ENCODE measurements at regions not wholly inside any gene's neighbourhood (a gene's known extent, or its start where the extent isn't known, plus 50 kb on each side); places are given as distances from the start of the nearest gene placed in this dataset.

DNA sequence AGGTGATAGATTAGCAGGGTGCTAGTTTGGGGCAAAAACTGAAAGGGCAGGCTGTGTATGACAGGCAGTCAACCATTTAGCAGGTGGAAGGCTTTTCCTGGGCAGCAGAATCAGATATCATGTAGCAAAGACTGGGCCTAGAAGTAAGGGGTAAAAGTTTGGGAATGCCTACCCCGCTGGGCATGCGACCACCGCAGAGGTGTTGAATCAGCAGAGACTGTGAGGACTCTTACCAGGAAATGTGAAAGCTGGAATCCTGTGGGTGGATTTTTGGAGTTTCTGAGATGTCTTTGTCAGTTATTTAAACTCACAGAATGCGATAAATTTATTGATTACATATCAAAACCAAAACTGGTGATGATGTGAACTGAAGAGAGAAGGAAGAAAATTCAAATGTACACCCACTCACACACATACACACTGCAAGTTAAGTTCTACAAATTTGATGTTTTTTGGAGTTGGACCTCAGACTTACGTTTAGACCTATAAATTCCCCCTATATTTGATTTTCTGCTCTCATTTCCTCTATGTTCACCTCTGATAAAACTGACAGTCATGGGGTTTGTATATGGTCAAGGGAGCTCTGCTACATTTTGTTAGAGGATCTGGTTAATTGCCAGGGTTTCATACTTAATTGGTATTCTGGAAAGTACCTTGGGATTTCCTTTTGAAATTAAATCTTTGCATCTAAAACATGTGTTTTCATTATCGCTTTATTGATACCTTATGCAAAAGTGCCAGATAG, 333.6 kb downstream of the CSNK1G3 start:
- no peak overlapping the region for H3K27ac ChIP-seq
- H3K27me3 ChIP-seq (replicated peaks in 1 of 7): no peaks in the 10 kb centered on the region
- H3K4me3 ChIP-seq: no peak overlapping the region
- H3K36me3 ChIP-seq: no peaks in the 10 kb centered on the region
- intact Hi-C loops (cut with DNase I; ENCODE audit: low total_unique reads): no loop called here
- no peak for TF ChIP-seq POLR2AphosphoS5 (IDR thresholded peaks at IDR 0.05)
- TF ChIP-seq POLR2A (IDR thresholded peaks at IDR 0.05): no peak
- TF ChIP-seq, protein P1, sequence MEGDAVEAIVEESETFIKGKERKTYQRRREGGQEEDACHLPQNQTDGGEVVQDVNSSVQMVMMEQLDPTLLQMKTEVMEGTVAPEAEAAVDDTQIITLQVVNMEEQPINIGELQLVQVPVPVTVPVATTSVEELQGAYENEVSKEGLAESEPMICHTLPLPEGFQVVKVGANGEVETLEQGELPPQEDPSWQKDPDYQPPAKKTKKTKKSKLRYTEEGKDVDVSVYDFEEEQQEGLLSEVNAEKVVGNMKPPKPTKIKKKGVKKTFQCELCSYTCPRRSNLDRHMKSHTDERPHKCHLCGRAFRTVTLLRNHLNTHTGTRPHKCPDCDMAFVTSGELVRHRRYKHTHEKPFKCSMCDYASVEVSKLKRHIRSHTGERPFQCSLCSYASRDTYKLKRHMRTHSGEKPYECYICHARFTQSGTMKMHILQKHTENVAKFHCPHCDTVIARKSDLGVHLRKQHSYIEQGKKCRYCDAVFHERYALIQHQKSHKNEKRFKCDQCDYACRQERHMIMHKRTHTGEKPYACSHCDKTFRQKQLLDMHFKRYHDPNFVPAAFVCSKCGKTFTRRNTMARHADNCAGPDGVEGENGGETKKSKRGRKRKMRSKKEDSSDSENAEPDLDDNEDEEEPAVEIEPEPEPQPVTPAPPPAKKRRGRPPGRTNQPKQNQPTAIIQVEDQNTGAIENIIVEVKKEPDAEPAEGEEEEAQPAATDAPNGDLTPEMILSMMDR (IDR thresholded peaks at IDR 0.05 in 8 of 11, conservative IDR thresholded peaks at IDR 0.05 in 3 of 11): no peak
- H3K9me3 ChIP-seq: peaks cover 0 to 23% (median 3%) of the 10 kb centered on the region in 8 donors
- 65 to 84% (median 82%) methylated on average over 6 of the region's 6 CpGs for WGBS, 5 donors
- DNase-seq: no peak
- H3K4me1 ChIP-seq: no peaks in the 10 kb centered on the region

DNA sequence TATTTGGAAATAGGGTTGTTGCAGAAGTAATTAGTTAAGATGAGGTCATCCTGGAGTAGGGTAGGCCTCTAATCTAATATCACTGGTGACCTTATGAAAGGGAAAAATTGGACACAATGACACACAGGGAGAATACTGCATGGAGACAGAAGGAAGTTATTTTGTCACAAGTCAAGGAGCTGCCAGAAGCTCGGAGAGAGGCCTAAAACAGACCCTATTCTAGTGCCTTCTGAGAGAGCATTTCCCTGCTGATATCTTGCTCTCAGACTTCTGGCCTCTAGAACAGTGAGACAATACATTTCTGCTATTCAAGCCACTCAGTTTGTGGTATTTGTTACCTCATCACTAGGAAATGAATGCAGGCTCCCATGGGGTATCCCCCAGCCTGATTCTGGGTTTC, 332.9 kb downstream of the CSNK1G3 start:
- no peak for DNase-seq
- intact Hi-C loops (cut with DNase I; ENCODE audit: low total_unique reads): no loop called here
- Histone ChIP-seq H3K27ac (no peak overlapping the region), H3K36me3 (no peaks in the 10 kb centered on the region), H3K27me3 (replicated peaks in 1 of 7) (no peaks in the 10 kb centered on the region), H3K4me1 (no peaks in the 10 kb centered on the region), H3K4me3 (no peak overlapping the region), H3K9me3 (peaks cover 0 to 23% (median 2%) of the 10 kb centered on the region in 8 donors)
- WGBS, 5 donors: 36 to 64% (median 56%) methylated on average over 1 of the region's 1 CpG
- TF ChIP-seq, protein P1 (IDR thresholded peaks at IDR 0.05 in 8 of 11, conservative IDR thresholded peaks at IDR 0.05 in 3 of 11): no peak
- TF ChIP-seq POLR2AphosphoS5 (IDR thresholded peaks at IDR 0.05) (no peak), POLR2A (IDR thresholded peaks at IDR 0.05) (no peak)

DNA sequence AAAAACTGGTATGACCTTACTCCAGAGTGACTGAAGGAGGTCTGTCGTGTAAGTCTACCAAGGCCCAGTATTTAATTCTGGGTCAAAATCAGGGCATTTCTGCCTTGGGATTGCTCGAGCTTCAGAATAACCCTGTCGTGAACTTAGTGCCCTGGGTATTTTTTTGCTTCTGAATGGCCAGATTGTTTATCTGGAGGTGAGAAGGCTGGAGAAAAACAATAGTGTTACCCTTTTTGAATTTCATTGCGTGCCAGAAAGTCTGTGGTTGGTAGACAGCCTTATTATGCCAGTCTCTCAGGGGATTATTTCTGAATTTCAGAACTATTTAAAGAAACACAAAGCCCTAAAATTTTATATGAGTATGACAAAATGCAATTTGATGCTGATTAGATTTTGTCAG, 323.4 kb downstream of the CSNK1G3 start:
- no peaks in the 10 kb centered on the region for H3K4me1 ChIP-seq
- H3K36me3 ChIP-seq: no peaks in the 10 kb centered on the region
- no peak overlapping the region for H3K4me3 ChIP-seq
- peaks cover 0 to 21% (median 3%) of the 10 kb centered on the region in 8 donors for H3K9me3 ChIP-seq
- no peak overlapping the region for H3K27ac ChIP-seq
- DNase-seq: no peak
- no peaks in the 10 kb centered on the region for H3K27me3 ChIP-seq (replicated peaks in 1 of 7)
- intact Hi-C loops (cut with DNase I; ENCODE audit: low total_unique reads): no loop called here
- TF ChIP-seq POLR2A (IDR thresholded peaks at IDR 0.05) (no peak), POLR2AphosphoS5 (IDR thresholded peaks at IDR 0.05) (no peak)
- TF ChIP-seq, protein P1 (IDR thresholded peaks at IDR 0.05 in 8 of 11, conservative IDR thresholded peaks at IDR 0.05 in 3 of 11): no peak
- WGBS, 5 donors: 69 to 73% (median 71%) methylated on average over 4 of the region's 4 CpGs

DNA sequence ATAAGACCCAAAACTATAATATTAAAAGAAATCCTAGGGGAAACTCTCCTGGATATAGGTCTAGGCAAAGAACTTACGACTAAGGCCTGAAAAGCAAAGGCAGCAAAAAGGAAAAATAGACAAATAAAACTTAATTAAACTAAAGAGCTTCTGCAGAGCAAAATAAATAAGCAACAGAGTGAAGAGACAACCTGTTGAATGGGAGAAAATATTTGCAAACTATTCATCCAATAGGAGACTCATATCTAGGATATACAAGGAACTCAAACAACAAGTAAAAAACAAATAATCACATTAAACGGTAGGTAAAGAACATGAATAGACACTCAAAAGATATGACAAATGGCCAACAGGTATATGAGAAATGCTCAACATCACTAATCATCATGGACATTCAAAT, 318.6 kb downstream of the CSNK1G3 start:
- WGBS, 5 donors: 80 to 97% (median 87%) methylated on average over 2 of the region's 2 CpGs
- intact Hi-C loops (cut with DNase I; ENCODE audit: low total_unique reads): no loop called here
- no peaks in the 10 kb centered on the region for H3K4me1 ChIP-seq

More for the DNA sequence above, 318.6 kb downstream of the CSNK1G3 start:
- Histone ChIP-seq H3K36me3 (no peaks in the 10 kb centered on the region), H3K9me3 (peaks cover 0 to 13% (median 1%) of the 10 kb centered on the region in 8 donors), H3K27me3 (replicated peaks in 1 of 7) (no peaks in the 10 kb centered on the region), H3K4me3 (no peak overlapping the region), H3K27ac (no peak overlapping the region)
- TF ChIP-seq POLR2A (IDR thresholded peaks at IDR 0.05) (no peak), POLR2AphosphoS5 (IDR thresholded peaks at IDR 0.05) (no peak)
- TF ChIP-seq, protein P1 (IDR thresholded peaks at IDR 0.05 in 8 of 11, conservative IDR thresholded peaks at IDR 0.05 in 3 of 11): no peak
- no peak for DNase-seq

Measured in spleen (tissue), 11 donors.